HFFc6 (cell line): ENCODE measurements at regions not wholly inside any gene's neighbourhood (a gene's known extent, or its start where the extent isn't known, plus 50 kb on each side); places are given as distances from the start of the nearest gene placed in this dataset.

ENCODE experiments used
- DNase-seq: peaks from one replicate; pipeline ENCODE4 v3.0.0-alpha.2; 2018
- H3K27ac Mint-ChIP-seq: 2 replicates; pipeline ENCODE4 v1.8.0; 2020; ENCODE audit warnings: mild to moderate bottlenecking, mixed read lengths
- H3K27me3 Mint-ChIP-seq: 2 replicates; pipeline ENCODE4 v1.8.0; 2021; ENCODE audit warnings: mild to moderate bottlenecking, moderate library complexity, mixed read lengths; ENCODE audit not compliant: insufficient read depth
- H3K36me3 Mint-ChIP-seq: 2 replicates; pipeline ENCODE4 v1.8.0; 2021; ENCODE audit warnings: low read depth, mixed read lengths
- H3K4me1 Mint-ChIP-seq: 2 replicates; pipeline ENCODE4 v1.8.0; 2020; ENCODE audit warnings: low read depth, mixed read lengths
- H3K4me3 Mint-ChIP-seq: 2 replicates; pipeline ENCODE4 v1.8.0; 2020; ENCODE audit warnings: mild to moderate bottlenecking, moderate library complexity, mixed read lengths
- H3K9me3 Mint-ChIP-seq: 2 replicates; pipeline ENCODE4 v1.8.0; 2020; ENCODE audit warnings: mild to moderate bottlenecking, mixed read lengths
- TF ChIP-seq, protein P1 (sequence below): fragments of 200-600 bp; sonication (generic); IDR thresholded peaks from 2 replicates; pipeline ENCODE4 v1.5.0; 2021; ENCODE audit warnings: antibody characterized with exemption, mild to moderate bottlenecking

DNA sequence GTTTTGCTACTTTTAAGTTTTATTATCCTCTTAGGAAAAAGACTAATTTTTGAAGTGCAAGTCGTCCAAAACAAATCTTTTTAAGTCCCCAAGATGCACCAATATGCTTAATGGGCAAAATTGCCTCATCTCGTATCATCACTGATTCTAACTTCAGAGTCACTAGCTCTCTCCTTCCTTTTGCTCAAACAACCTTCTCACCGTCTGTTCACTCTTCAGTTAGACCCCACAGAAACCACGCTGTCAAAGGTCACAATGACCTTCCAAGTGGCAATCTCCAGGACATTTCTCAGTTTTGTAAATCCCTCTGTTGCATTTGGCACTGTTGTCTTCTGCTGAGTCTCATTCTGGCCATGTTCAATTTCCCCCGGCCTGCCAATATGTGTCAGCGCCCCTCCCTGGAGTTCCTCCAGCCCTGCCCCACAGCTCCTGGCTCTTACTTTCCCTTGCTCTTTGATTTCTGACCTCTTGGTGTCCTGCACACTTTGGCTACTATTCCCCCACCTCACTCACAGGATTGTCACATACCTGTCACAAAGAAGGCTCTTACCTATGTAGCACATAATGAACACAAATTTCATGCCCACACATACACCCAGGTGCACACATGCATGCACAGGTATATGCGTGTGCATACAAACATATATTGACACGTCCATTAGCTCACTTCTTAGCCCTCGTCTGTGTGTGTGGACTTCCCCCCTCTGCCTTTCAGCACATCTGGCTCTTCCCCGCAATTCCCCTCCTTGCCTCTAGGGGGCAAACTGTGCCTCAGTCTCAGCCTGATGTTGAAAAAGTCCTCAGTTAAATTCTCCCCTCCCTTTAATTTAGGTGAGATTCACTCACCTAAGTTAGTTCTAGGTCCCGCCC lies 354.0 kb upstream of the DUSP10 start:
- Mint-ChIP-seq H3K9me3 (no peaks in the 10 kb centered on the region), H3K27ac (no peak overlapping the region), H3K4me3 (no peak overlapping the region), H3K4me1 (no peaks in the 10 kb centered on the region), H3K27me3 (no peaks in the 10 kb centered on the region), H3K36me3 (no peaks in the 10 kb centered on the region)
- DNase-seq: no peak
- TF ChIP-seq, protein P1, sequence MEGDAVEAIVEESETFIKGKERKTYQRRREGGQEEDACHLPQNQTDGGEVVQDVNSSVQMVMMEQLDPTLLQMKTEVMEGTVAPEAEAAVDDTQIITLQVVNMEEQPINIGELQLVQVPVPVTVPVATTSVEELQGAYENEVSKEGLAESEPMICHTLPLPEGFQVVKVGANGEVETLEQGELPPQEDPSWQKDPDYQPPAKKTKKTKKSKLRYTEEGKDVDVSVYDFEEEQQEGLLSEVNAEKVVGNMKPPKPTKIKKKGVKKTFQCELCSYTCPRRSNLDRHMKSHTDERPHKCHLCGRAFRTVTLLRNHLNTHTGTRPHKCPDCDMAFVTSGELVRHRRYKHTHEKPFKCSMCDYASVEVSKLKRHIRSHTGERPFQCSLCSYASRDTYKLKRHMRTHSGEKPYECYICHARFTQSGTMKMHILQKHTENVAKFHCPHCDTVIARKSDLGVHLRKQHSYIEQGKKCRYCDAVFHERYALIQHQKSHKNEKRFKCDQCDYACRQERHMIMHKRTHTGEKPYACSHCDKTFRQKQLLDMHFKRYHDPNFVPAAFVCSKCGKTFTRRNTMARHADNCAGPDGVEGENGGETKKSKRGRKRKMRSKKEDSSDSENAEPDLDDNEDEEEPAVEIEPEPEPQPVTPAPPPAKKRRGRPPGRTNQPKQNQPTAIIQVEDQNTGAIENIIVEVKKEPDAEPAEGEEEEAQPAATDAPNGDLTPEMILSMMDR: peak; percentile 86

DNA sequence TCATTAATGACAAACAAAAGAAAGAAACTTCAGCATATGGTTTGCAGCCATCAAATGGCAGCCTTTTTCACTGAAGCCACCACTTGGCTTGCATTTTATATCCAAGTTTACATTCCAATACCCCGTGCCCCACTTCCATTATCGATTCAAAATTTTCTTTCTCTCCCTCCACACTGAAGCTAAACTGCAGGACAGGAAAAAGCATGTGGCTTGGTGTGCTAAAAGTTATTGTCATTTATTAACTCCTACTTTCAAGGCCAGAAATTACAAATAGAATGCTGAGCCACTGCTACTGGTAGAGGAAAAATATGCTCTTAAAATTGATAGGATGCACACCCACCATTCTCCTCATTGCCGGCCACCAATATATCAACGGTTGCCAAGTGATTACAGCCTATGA lies 351.6 kb upstream of the DUSP10 start:
- Mint-ChIP-seq H3K27ac (no peak overlapping the region), H3K9me3 (no peaks in the 10 kb centered on the region), H3K4me3 (no peak overlapping the region), H3K4me1 (peaks cover 17% of the 10 kb centered on the region), H3K27me3 (no peaks in the 10 kb centered on the region), H3K36me3 (no peaks in the 10 kb centered on the region)
- TF ChIP-seq, protein P1: no peak
- DNase-seq: no peak

DNA sequence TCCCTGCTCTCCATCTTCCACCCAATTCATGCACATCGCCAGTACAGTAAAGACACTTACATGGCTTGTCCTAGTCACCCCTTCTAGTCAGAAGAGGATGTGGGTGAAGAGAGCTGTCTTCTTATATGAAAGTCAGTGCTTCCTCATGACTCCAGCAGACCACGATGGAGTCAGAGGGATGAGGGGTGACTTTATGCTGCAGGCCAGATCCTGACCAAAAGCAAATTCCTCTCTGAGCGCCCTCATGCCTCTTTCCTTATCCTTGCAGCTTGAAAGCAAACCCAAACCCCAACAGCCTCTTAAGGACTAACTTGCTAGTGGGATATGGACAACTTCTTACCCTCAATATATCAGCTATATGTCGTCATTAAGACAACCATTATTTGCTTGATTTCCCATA lies 348.2 kb upstream of the DUSP10 start:
- Mint-ChIP-seq H3K36me3 (no peaks in the 10 kb centered on the region), H3K4me1 (peaks cover 29% of the 10 kb centered on the region), H3K27me3 (no peaks in the 10 kb centered on the region), H3K27ac (peak overlapping the region; percentile 58), H3K9me3 (peaks cover under 1% of the 10 kb centered on the region), H3K4me3 (peak overlapping the region; percentile 23; the same call in 1 of the 2 replicates)
- TF ChIP-seq, protein P1: no peak
- peak; percentile 48 for DNase-seq

DNA sequence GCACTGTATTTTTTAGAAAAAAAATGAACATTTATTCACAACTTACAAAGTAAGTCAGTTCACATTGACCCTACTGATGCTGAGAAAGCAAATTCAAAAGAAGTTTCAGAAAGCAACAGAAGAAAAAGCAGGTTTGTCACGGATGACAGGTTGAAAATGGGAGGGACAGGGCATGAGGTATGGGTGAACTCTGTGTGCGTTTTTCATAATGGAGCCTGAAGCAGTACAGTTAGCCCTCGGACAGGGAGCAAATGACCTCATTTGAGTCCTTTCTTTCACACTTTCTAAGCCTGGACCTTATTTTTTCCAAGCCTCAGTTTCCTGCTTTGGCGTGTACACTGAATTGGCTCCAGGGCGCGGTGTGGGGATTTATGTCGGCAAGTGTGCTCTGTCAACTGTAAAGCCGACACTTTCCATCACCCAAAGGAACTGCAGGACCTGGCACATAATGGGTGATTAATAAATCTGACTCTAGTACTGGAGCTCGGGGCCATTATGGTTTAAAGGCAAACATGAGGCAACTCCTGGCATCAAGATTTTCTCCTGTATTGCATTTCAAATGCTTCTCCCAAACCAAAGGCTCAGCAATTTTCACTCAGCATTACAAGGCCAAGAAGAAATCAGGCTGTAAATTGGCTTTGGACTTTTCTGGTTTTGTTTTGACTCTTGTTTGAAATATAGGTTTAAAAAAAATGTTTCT lies 345.5 kb upstream of the DUSP10 start:
- TF ChIP-seq, protein P1: no peak
- no peak for DNase-seq
- H3K4me1 Mint-ChIP-seq: peaks cover 41% of the 10 kb centered on the region
- no peak overlapping the region for H3K4me3 Mint-ChIP-seq
- H3K27me3 Mint-ChIP-seq: no peaks in the 10 kb centered on the region; the same call in 1 of the 2 replicates
- peaks cover 8% of the 10 kb centered on the region for H3K9me3 Mint-ChIP-seq
- H3K36me3 Mint-ChIP-seq: peaks cover 19% of the 10 kb centered on the region
- H3K27ac Mint-ChIP-seq: no peak overlapping the region

DNA sequence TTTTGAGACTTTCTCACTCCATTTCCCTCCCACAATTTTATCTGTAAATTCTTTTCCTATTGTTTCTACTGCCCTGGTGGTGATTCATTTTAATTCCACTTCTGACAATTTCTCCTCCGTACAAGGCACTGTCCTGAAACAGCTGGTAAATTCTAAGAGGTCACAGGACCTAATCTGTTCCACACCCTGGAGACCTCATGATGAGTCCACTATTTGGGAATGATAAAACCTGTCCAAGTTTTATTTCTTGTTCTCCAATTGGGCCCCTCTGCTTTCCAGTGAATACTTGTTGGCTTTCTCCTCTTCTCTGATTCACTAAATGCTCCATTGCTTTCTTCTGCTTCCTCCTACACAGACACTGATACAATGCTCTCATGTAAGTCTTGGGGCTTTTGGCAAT lies 343.1 kb upstream of the DUSP10 start:
- Mint-ChIP-seq H3K4me3 (peak overlapping the region; percentile 49), H3K36me3 (peaks cover 25% of the 10 kb centered on the region), H3K27ac (peak overlapping the region; percentile 64), H3K9me3 (peaks cover 8% of the 10 kb centered on the region), H3K27me3 (no peaks in the 10 kb centered on the region; the same call in 1 of the 2 replicates), H3K4me1 (peaks cover 48% of the 10 kb centered on the region)
- TF ChIP-seq, protein P1: no peak; the same call in 1 of the 2 replicates
- peak; percentile 65 for DNase-seq
